ENCODE measurements at regions not wholly inside any gene's neighbourhood (a gene's known extent, or its start where the extent isn't known, plus 50 kb on each side); places are given as distances from the start of the nearest gene placed in this dataset.
A peak's percentile ranks its signal among the peaks of the same experiment; 100 is the strongest.
"Not testable (repeated sequence)": the region's sequence is repeated elsewhere in the genome, so short reads cannot be mapped to it uniquely, and the experiment has no call there.

GRCh38 chr17:33689725-33690124, 396.6 kb upstream of the ASIC2 start:
- no peaks in the 10 kb centered on the region for H3K9me3 ChIP-seq (replicated peaks)

GRCh38 chr17:33695431-33695830, 402.3 kb upstream of the ASIC2 start:
- Histone ChIP-seq H3K27me3 (peaks cover 12% of the 10 kb centered on the region), H3K36me3 (no peaks in the 10 kb centered on the region), H3K4me3 (no peak overlapping the region), H3K4me1 (no peaks in the 10 kb centered on the region), H3K9me3 (replicated peaks) (no peaks in the 10 kb centered on the region), H3K27ac (no peak overlapping the region)
- DNase-seq: no peak

More at GRCh38 chr17:33689725-33690124, 396.6 kb upstream of the ASIC2 start:
- no peak overlapping the region for H3K4me3 ChIP-seq
- H3K27ac ChIP-seq: no peak overlapping the region
- H3K27me3 ChIP-seq: no peaks in the 10 kb centered on the region; the same call in 1 of the 2 replicates
- no peaks in the 10 kb centered on the region for H3K4me1 ChIP-seq
- no peak for DNase-seq
- H3K36me3 ChIP-seq: no peaks in the 10 kb centered on the region

- Histone ChIP-seq H3K4me3 (no peak overlapping the region), H3K27me3 (peaks cover 19% of the 10 kb centered on the region), H3K9me3 (replicated peaks) (no peaks in the 10 kb centered on the region), H3K27ac (no peak overlapping the region), H3K4me1 (no peaks in the 10 kb centered on the region), H3K36me3 (no peaks in the 10 kb centered on the region)
- no peak for DNase-seq
These were observed 403.0 kb upstream of the ASIC2 start for GRCh38 chr17:33696102-33696501.

- peaks cover 25% of the 10 kb centered on the region for H3K27me3 ChIP-seq
- no peaks in the 10 kb centered on the region for H3K9me3 ChIP-seq (replicated peaks)
- H3K4me3 ChIP-seq: no peak overlapping the region
- H3K4me1 ChIP-seq: no peaks in the 10 kb centered on the region
- no peak for DNase-seq
- no peaks in the 10 kb centered on the region for H3K36me3 ChIP-seq
- no peak overlapping the region for H3K27ac ChIP-seq
These were observed 404.5 kb upstream of the ASIC2 start for GRCh38 chr17:33697557-33697956.

- Histone ChIP-seq H3K36me3 (no peaks in the 10 kb centered on the region), H3K27me3 (peaks cover 32% of the 10 kb centered on the region), H3K9me3 (replicated peaks) (no peaks in the 10 kb centered on the region), H3K4me3 (no peak overlapping the region), H3K4me1 (no peaks in the 10 kb centered on the region), H3K27ac (no peak overlapping the region)
- DNase-seq: no peak
These were observed 408.8 kb upstream of the ASIC2 start for GRCh38 chr17:33701910-33702309.

GRCh38 chr17:33704856-33705255, 411.8 kb upstream of the ASIC2 start:
- H3K4me3 ChIP-seq: no peak overlapping the region
- H3K9me3 ChIP-seq (replicated peaks): no peaks in the 10 kb centered on the region
- H3K27ac ChIP-seq: no peak overlapping the region
- no peaks in the 10 kb centered on the region for H3K36me3 ChIP-seq
- no peak for DNase-seq
- no peaks in the 10 kb centered on the region for H3K4me1 ChIP-seq
- H3K27me3 ChIP-seq: peaks cover 30% of the 10 kb centered on the region

GRCh38 chr17:33709881-33710280, 416.8 kb upstream of the ASIC2 start:
- no peaks in the 10 kb centered on the region for H3K36me3 ChIP-seq
- H3K27ac ChIP-seq: no peak overlapping the region
- no peak overlapping the region for H3K4me3 ChIP-seq
- H3K4me1 ChIP-seq: no peaks in the 10 kb centered on the region
- no peaks in the 10 kb centered on the region for H3K9me3 ChIP-seq (replicated peaks)
- no peak for DNase-seq
- peaks cover 19% of the 10 kb centered on the region; the same call in 1 of the 2 replicates for H3K27me3 ChIP-seq

GRCh38 chr17:33712120-33712519, 419.0 kb upstream of the ASIC2 start:
- no peaks in the 10 kb centered on the region for H3K36me3 ChIP-seq
- H3K4me1 ChIP-seq: no peaks in the 10 kb centered on the region
- no peak for DNase-seq
- H3K27me3 ChIP-seq: peaks cover 19% of the 10 kb centered on the region; the same call in 1 of the 2 replicates
- H3K27ac ChIP-seq: no peak overlapping the region
- H3K9me3 ChIP-seq (replicated peaks): no peaks in the 10 kb centered on the region
- no peak overlapping the region for H3K4me3 ChIP-seq

GRCh38 chr17:33716957-33717356, 423.9 kb upstream of the ASIC2 start:
- peaks cover 8% of the 10 kb centered on the region; the same call in 1 of the 2 replicates for H3K27me3 ChIP-seq
- H3K36me3 ChIP-seq: no peaks in the 10 kb centered on the region
- no peak for DNase-seq
- no peaks in the 10 kb centered on the region for H3K9me3 ChIP-seq (replicated peaks)
- no peak overlapping the region for H3K4me3 ChIP-seq
- H3K27ac ChIP-seq: no peak overlapping the region
- no peaks in the 10 kb centered on the region for H3K4me1 ChIP-seq

GRCh38 chr17:33723736-33724135, 430.6 kb upstream of the ASIC2 start:
- peaks cover 10% of the 10 kb centered on the region for H3K27me3 ChIP-seq
- not testable (repeated sequence) for H3K36me3 ChIP-seq; H3K9me3 ChIP-seq (replicated peaks); DNase-seq; H3K4me3 ChIP-seq; H3K27ac ChIP-seq; H3K4me1 ChIP-seq

- Histone ChIP-seq H3K4me1 (no peaks in the 10 kb centered on the region), H3K9me3 (replicated peaks) (no peaks in the 10 kb centered on the region), H3K36me3 (no peaks in the 10 kb centered on the region), H3K27ac (no peak overlapping the region), H3K4me3 (no peak overlapping the region), H3K27me3 (peaks cover 7% of the 10 kb centered on the region; the same call in 1 of the 2 replicates)
- DNase-seq: peak; percentile 32 to 65
These were observed 432.7 kb upstream of the ASIC2 start for GRCh38 chr17:33725675-33726271.

- Histone ChIP-seq H3K36me3 (no peaks in the 10 kb centered on the region), H3K9me3 (replicated peaks) (no peaks in the 10 kb centered on the region), H3K27ac (no peak overlapping the region), H3K27me3 (0 out of 2 replicates have a peak, but pooled peaks cover 4% of the 10 kb centered on the region), H3K4me1 (no peaks in the 10 kb centered on the region), H3K4me3 (no peak overlapping the region)
- DNase-seq: no peak
These were observed 437.0 kb upstream of the ASIC2 start for GRCh38 chr17:33730131-33730530.

- H3K27ac ChIP-seq: no peak overlapping the region
- no peaks in the 10 kb centered on the region for H3K9me3 ChIP-seq (replicated peaks)
- no peaks in the 10 kb centered on the region for H3K27me3 ChIP-seq
- DNase-seq: peak; percentile 13 to 64
- no peaks in the 10 kb centered on the region for H3K4me1 ChIP-seq
- H3K36me3 ChIP-seq: no peaks in the 10 kb centered on the region
- no peak overlapping the region for H3K4me3 ChIP-seq
These were observed 439.0 kb upstream of the ASIC2 start for GRCh38 chr17:33732116-33732515.

GRCh38 chr17:33739714-33740113, 446.6 kb upstream of the ASIC2 start:
- no peak overlapping the region for H3K27ac ChIP-seq
- no peak overlapping the region for H3K4me3 ChIP-seq
- H3K9me3 ChIP-seq (replicated peaks): no peaks in the 10 kb centered on the region

GRCh38 chr17:33745047-33745760, 452.1 kb upstream of the ASIC2 start:
- H3K27ac ChIP-seq: no peak overlapping the region
- H3K4me1 ChIP-seq: no peaks in the 10 kb centered on the region
- peaks cover 12% of the 10 kb centered on the region for H3K27me3 ChIP-seq
- no peak for DNase-seq
- no peaks in the 10 kb centered on the region for H3K36me3 ChIP-seq
- H3K9me3 ChIP-seq (replicated peaks): no peaks in the 10 kb centered on the region
- no peak overlapping the region for H3K4me3 ChIP-seq

More at GRCh38 chr17:33739714-33740113, 446.6 kb upstream of the ASIC2 start:
- H3K36me3 ChIP-seq: no peaks in the 10 kb centered on the region
- peaks cover 6% of the 10 kb centered on the region; the same call in 1 of the 2 replicates for H3K27me3 ChIP-seq
- no peak for DNase-seq
- H3K4me1 ChIP-seq: no peaks in the 10 kb centered on the region

Measured in SJCRH30 (cell line).